ENCODE measurements at regions not wholly inside any gene's neighbourhood (a gene's known extent, or its start where the extent isn't known, plus 50 kb on each side); places are given as distances from the start of the nearest gene placed in this dataset.

GRCh38 chr12:124481257-124481750, 86.1 kb downstream of the NCOR2 start:
- H3K27ac ChIP-seq, result peak overlapping the region in 2 of 3 donors; percentile 10 to 43
- TF ChIP-seq CTCF (IDR thresholded peaks at IDR 0.05), result no peak
- TF ChIP-seq POLR2A (IDR thresholded peaks at IDR 0.05), result no peak
- no peak for DNase-seq
- H3K4me1 ChIP-seq, result peaks cover 9 to 20% of the 10 kb centered on the region in 2 donors
- 86 to 87% methylated on average over 17 of the region's 17 CpGs for WGBS, 2 donors
- H3K27me3 ChIP-seq, result no peaks in the 10 kb centered on the region
- H3K9me3 ChIP-seq, result no peaks in the 10 kb centered on the region
- H3K4me3 ChIP-seq (replicated peaks in 1 of 3), result no peak overlapping the region
- H3K36me3 ChIP-seq, result peaks cover 3 to 28% of the 10 kb centered on the region in 2 donors
- intact Hi-C loops (cut with DNase I), result loop anchor here (10.0 kb wide), 1 partner anchor 283 kb away; no protein-coding TSS in a partner anchor

GRCh38 chr12:124480469-124481256, 86.7 kb downstream of the NCOR2 start:
- TF ChIP-seq POLR2A (IDR thresholded peaks at IDR 0.05) (no peak), CTCF (IDR thresholded peaks at IDR 0.05) (no peak)
- intact Hi-C loops (cut with DNase I), result loop anchor here (10.0 kb wide), 1 partner anchor 284 kb away; no protein-coding TSS in a partner anchor
- H3K36me3 ChIP-seq, result peaks cover 3 to 29% of the 10 kb centered on the region in 2 donors
- peaks cover 9 to 20% of the 10 kb centered on the region in 2 donors for H3K4me1 ChIP-seq
- H3K4me3 ChIP-seq (replicated peaks in 1 of 3), result no peak overlapping the region
- H3K9me3 ChIP-seq, result no peaks in the 10 kb centered on the region
- WGBS, 2 donors, result 33 to 35% methylated on average over 11 to 14 of the region's 15 CpGs
- peak; percentile 94 to 95 for DNase-seq
- no peaks in the 10 kb centered on the region for H3K27me3 ChIP-seq
- peak overlapping the region in 2 of 3 donors; percentile 43 to 45 for H3K27ac ChIP-seq

- intact Hi-C loops (cut with DNase I), result loop anchor here (10.0 kb wide), 1 partner anchor 285 kb away; no protein-coding TSS in a partner anchor
- peak overlapping the region in 1 of 3 donors; percentile 45 for H3K27ac ChIP-seq
- no peak overlapping the region for H3K4me3 ChIP-seq (replicated peaks in 1 of 3)
- H3K36me3 ChIP-seq, result peaks cover 3 to 24% of the 10 kb centered on the region in 2 donors
- H3K4me1 ChIP-seq, result peaks cover 9 to 20% of the 10 kb centered on the region in 2 donors
- 75 to 86% methylated on average over 7 to 12 of the region's 19 CpGs for WGBS, 2 donors
- H3K9me3 ChIP-seq, result no peaks in the 10 kb centered on the region
- DNase-seq, result no peak
- H3K27me3 ChIP-seq, result no peaks in the 10 kb centered on the region
- TF ChIP-seq POLR2A (IDR thresholded peaks at IDR 0.05) (no peak), CTCF (IDR thresholded peaks at IDR 0.05) (no peak)
Measured at GRCh38 chr12:124479680-124480468, 87.5 kb downstream of the NCOR2 start.

- H3K4me3 ChIP-seq (replicated peaks in 1 of 3), result no peak overlapping the region
- peaks cover 3 to 20% of the 10 kb centered on the region in 2 donors for H3K36me3 ChIP-seq
- no peaks in the 10 kb centered on the region for H3K27me3 ChIP-seq
- TF ChIP-seq POLR2A (IDR thresholded peaks at IDR 0.05) (no peak), CTCF (IDR thresholded peaks at IDR 0.05) (no peak)
- peaks cover 9 to 20% of the 10 kb centered on the region in 2 donors for H3K4me1 ChIP-seq
- 89 to 91% methylated on average over 42 of the region's 42 CpGs for WGBS, 2 donors
- intact Hi-C loops (cut with DNase I), result no loop called here
- DNase-seq, result no peak
- H3K27ac ChIP-seq, result no peak overlapping the region
- H3K9me3 ChIP-seq, result no peaks in the 10 kb centered on the region
Measured at GRCh38 chr12:124478985-124479645, 88.3 kb downstream of the NCOR2 start.

Measured in thyroid gland (tissue), 4 donors.